Immature natural killer cell (primary cell): ENCODE measurements at regions not wholly inside any gene's neighbourhood (a gene's known extent, or its start where the extent isn't known, plus 50 kb on each side); places are given as distances from the start of the nearest gene placed in this dataset.

Experiments used
- DNase-seq, 3 donors: peaks; one replicate each; pipeline ENCODE4 v3.0.0; 2022; ENCODE audit warnings: mixed read lengths in 1 of 3
- H3K27ac Mint-ChIP-seq, 6 donors: one replicate each; pipeline ENCODE4 v1.8.0; 2020; ENCODE audit warnings: mixed read lengths in 6 of 6, mild to moderate bottlenecking in 5 of 6, inconsistent platforms in 4 of 6, moderate library complexity in 3 of 6
- H3K27me3 Mint-ChIP-seq, 3 donors: one replicate each; pipeline ENCODE4 v1.8.0; 2020 to 2021; ENCODE audit warnings: low read depth in 3 of 3, mild to moderate bottlenecking in 3 of 3, mixed read lengths in 3 of 3, moderate library complexity in 3 of 3, inconsistent platforms in 1 of 3
- H3K36me3 Mint-ChIP-seq, 3 donors: one replicate each; pipeline ENCODE4 v1.8.0; 2020; ENCODE audit warnings: mixed read lengths in 3 of 3, inconsistent platforms in 2 of 3, mild to moderate bottlenecking in 2 of 3
- H3K4me1 Mint-ChIP-seq, 2 donors: one replicate each; pipeline ENCODE4 v1.8.0; 2020; ENCODE audit warnings: inconsistent platforms in 2 of 2, mild to moderate bottlenecking in 2 of 2, mixed read lengths in 2 of 2, moderate library complexity in 1 of 2
- H3K4me3 Mint-ChIP-seq, 5 donors: one replicate each; pipeline ENCODE4 v1.8.0; 2020; ENCODE audit warnings: mild to moderate bottlenecking in 5 of 5, mixed read lengths in 5 of 5, inconsistent platforms in 3 of 5, moderate library complexity in 3 of 5
- H3K9me3 Mint-ChIP-seq, 6 donors: one replicate each; pipeline ENCODE4 v1.8.0; 2020; ENCODE audit warnings: mild to moderate bottlenecking in 6 of 6, mixed read lengths in 6 of 6, inconsistent platforms in 4 of 6, moderate library complexity in 3 of 6

DNA sequence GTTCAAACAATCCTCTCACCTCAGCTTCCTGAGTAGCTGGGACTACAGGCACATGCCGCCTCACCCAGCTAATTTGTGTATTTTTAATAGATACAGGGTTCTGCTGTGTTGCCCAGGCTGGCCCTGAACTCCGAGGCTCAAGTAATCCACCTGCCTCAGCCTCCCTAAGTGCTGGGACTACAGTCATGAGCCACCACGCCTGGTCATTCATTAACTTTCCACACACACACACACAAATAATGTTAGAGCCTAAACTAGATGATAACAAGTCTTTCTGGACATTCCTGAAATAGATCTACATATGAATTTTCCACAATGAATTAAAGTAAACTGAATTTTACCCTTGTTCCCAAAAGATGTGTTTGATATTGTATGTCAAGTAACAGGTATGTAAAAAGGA lies 776.0 kb downstream of the GALC start:
- no peak overlapping the region for H3K27ac Mint-ChIP-seq
- peaks cover 13 to 60% (median 29%) of the 10 kb centered on the region in 6 donors for H3K9me3 Mint-ChIP-seq
- H3K27me3 Mint-ChIP-seq = no peaks in the 10 kb centered on the region
- peaks cover 0 to 4% (median 0%) of the 10 kb centered on the region in 3 donors for H3K36me3 Mint-ChIP-seq
- no peaks in the 10 kb centered on the region for H3K4me1 Mint-ChIP-seq
- no peak for DNase-seq
- no peak overlapping the region for H3K4me3 Mint-ChIP-seq

DNA sequence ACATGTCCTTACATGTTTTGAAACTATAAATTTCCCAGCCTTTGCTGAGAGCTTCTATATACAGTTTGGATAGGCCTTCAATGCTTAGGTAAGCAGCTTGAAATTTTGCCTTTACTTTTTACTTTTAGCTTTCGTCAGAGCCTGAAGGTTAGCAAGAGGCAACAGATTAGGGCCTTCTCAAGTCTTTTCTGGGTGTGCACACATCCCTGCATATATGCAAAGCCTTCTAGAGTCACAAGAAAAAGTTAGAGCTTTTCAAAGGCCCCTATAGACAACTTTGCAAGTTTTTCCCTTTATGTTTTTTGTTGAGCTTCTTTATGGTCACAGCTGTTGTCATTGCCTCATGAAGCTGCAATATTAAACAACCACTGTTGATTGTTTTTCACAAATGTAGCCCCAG lies 778.4 kb downstream of the GALC start:
- peaks cover 0 to 4% (median 0%) of the 10 kb centered on the region in 3 donors for H3K36me3 Mint-ChIP-seq
- no peak overlapping the region for H3K4me3 Mint-ChIP-seq
- H3K27ac Mint-ChIP-seq = no peak overlapping the region
- peaks cover 7 to 48% (median 23%) of the 10 kb centered on the region in 6 donors for H3K9me3 Mint-ChIP-seq
- no peaks in the 10 kb centered on the region for H3K27me3 Mint-ChIP-seq
- DNase-seq = no peak
- H3K4me1 Mint-ChIP-seq = no peaks in the 10 kb centered on the region

DNA sequence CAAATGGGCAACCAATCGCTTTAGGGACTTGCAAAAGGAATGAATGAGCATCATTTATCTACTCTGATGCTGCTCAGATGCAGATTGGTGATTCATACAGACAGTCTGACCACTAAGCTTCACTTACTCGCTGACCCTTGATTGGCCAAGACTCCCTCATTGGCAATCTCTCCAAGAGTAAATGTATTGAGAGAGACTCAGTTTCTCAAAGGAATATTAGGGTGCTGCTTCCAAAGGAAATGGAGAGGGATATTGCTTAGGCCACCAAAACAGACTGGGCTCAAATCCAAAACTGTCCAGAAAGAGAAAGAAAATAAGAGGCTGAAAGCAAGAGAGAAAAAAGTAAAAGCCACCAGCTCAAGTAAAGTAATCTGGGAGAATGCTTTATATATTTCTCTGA lies 785.2 kb downstream of the GALC start:
- no peak overlapping the region for H3K4me3 Mint-ChIP-seq

DNA sequence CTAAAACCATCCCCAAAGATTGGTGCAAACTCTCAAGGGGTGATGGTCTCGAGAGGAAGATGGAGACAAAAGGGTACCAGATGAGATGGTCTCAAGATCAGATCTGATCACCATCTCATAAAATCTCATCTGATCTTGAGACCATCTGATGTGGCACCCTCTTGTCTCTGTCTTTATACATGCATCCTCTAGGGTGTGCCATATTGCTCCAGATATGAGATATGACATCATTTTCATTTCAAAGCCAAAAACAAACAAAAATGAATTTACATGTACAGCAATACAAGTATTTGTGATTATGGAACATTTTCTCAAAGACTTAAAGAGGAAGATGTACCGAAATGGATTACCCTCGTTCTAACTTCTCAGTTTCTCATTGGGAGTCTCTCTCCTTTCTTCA lies 787.2 kb downstream of the GALC start:
- Mint-ChIP-seq H3K36me3 (no peaks in the 10 kb centered on the region), H3K27ac (no peak overlapping the region), H3K4me1 (no peaks in the 10 kb centered on the region), H3K9me3 (peaks cover 9 to 24% (median 14%) of the 10 kb centered on the region in 6 donors), H3K4me3 (no peak overlapping the region), H3K27me3 (no peaks in the 10 kb centered on the region)
- DNase-seq = no peak

More for the DNA sequence above, 785.2 kb downstream of the GALC start:
- H3K27ac Mint-ChIP-seq = no peak overlapping the region
- H3K4me1 Mint-ChIP-seq = no peaks in the 10 kb centered on the region
- no peaks in the 10 kb centered on the region for H3K36me3 Mint-ChIP-seq
- H3K27me3 Mint-ChIP-seq = no peaks in the 10 kb centered on the region
- DNase-seq = no peak
- H3K9me3 Mint-ChIP-seq = peaks cover 6 to 24% (median 14%) of the 10 kb centered on the region in 6 donors

DNA sequence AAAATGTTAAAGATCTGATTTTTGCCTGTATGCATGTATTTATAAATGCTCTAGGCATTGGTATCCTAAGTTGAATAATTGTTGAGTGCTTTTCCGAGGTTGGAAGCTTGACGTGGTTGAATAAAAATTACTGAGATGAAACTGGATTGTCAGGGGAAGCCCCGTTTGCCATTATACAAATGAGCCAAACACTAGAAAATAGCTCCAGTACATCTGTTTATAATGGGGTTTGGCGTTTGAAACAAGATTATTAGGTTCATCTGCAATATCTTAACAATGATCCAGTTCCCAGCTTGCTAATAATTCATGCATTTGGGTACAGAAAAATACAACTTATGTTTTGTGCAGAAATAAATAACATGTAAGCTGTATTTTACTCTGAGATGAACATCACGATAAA lies 789.6 kb downstream of the GALC start:
- DNase-seq = no peak
- Mint-ChIP-seq H3K27ac (no peak overlapping the region), H3K4me3 (no peak overlapping the region), H3K27me3 (no peaks in the 10 kb centered on the region), H3K4me1 (no peaks in the 10 kb centered on the region), H3K36me3 (no peaks in the 10 kb centered on the region), H3K9me3 (peaks cover 4 to 22% (median 12%) of the 10 kb centered on the region in 6 donors)

DNA sequence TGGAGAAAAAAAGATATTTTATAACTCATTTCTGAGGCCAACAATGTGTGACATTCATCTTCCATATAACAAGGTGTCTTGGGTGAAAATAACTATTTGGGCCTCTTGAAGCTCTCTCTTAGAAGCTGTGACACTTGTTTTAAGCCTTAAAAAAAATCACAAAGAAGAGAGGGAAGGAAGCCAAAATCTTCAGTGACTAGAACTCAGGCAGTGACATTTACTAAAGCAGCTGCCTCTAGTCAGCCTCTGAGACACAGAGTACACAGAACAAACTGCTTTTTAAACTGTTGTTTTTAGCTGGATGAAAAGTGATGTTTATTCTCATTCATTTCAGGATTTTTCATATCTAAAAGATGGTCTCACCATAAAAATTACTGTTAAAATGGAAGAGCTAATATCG lies 793.6 kb downstream of the GALC start:
- no peak for DNase-seq
- Mint-ChIP-seq H3K27me3 (no peaks in the 10 kb centered on the region), H3K4me1 (no peaks in the 10 kb centered on the region), H3K4me3 (no peak overlapping the region), H3K36me3 (no peaks in the 10 kb centered on the region), H3K27ac (no peak overlapping the region), H3K9me3 (peaks cover 8 to 30% (median 10%) of the 10 kb centered on the region in 6 donors)

DNA sequence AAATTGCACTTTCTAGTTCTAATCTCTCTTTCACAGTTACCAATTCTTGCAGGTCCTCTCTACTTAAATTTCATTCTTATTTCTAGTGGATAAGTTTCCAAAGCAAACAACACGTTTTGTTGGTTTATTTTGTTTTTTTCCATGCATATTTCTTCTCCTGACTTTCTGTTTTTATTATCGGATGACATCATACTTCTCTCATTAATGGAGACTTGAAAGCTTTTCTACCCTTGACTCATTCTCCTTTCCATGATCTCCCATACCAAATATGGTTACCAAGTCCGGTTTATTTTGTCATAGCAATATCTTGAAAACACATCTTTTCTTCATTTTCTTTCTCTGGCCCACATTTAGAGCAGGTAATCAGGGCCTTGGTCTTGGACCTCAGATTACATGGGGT lies 796.5 kb downstream of the GALC start:
- no peak for DNase-seq
- Mint-ChIP-seq H3K4me3 (no peak overlapping the region), H3K4me1 (no peaks in the 10 kb centered on the region), H3K27ac (no peak overlapping the region), H3K9me3 (peaks cover 9 to 46% (median 14%) of the 10 kb centered on the region in 6 donors), H3K27me3 (no peaks in the 10 kb centered on the region), H3K36me3 (no peaks in the 10 kb centered on the region)

DNA sequence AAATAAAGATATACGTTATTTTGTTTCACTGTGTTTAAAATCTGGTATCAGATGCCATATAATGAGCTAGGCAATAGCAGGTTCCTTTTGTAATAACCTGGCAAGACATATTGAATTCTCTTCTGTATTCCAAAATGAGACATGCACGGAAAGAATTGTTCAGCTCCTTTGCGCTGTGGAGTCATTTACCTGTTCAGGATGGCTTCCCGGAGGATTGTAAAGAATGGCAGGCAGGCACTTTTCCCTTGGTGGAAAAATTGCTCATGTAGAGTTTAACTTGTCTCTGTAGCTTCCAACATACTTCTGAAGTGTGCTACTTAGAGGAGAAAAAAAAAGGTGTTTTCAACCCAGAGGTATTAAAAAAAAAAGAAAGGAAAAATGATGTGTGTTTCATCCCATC lies 805.2 kb downstream of the GALC start:
- H3K27me3 Mint-ChIP-seq = no peaks in the 10 kb centered on the region
- H3K4me1 Mint-ChIP-seq = no peaks in the 10 kb centered on the region
- DNase-seq = no peak
- H3K36me3 Mint-ChIP-seq = no peaks in the 10 kb centered on the region
- no peak overlapping the region for H3K27ac Mint-ChIP-seq
- H3K4me3 Mint-ChIP-seq = no peak overlapping the region
- peaks cover 14 to 66% (median 32%) of the 10 kb centered on the region in 6 donors for H3K9me3 Mint-ChIP-seq

DNA sequence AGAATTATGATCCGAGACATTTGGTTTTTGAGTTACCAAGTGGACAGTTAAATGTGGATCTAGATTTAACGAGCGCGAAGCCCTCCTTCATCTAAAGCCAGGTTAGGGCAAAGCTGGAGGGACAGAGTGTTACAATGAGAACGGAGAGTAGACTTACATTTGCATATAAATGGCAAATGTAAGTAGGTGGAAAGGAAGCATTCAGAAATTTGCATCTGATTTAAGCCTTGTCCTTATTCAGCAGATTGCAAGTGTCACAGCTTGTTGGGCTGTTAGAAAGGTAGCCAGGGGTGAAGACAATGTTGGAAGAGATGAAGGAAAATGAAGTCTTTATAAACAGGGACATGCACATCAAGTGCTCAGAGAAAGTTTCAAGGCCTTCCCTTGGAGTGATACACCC lies 806.2 kb downstream of the GALC start:
- H3K36me3 Mint-ChIP-seq = no peaks in the 10 kb centered on the region
- no peak overlapping the region for H3K4me3 Mint-ChIP-seq
- no peak for DNase-seq
- H3K4me1 Mint-ChIP-seq = no peaks in the 10 kb centered on the region
- H3K9me3 Mint-ChIP-seq = peaks cover 9 to 58% (median 26%) of the 10 kb centered on the region in 6 donors
- H3K27ac Mint-ChIP-seq = no peak overlapping the region
- no peaks in the 10 kb centered on the region for H3K27me3 Mint-ChIP-seq

DNA sequence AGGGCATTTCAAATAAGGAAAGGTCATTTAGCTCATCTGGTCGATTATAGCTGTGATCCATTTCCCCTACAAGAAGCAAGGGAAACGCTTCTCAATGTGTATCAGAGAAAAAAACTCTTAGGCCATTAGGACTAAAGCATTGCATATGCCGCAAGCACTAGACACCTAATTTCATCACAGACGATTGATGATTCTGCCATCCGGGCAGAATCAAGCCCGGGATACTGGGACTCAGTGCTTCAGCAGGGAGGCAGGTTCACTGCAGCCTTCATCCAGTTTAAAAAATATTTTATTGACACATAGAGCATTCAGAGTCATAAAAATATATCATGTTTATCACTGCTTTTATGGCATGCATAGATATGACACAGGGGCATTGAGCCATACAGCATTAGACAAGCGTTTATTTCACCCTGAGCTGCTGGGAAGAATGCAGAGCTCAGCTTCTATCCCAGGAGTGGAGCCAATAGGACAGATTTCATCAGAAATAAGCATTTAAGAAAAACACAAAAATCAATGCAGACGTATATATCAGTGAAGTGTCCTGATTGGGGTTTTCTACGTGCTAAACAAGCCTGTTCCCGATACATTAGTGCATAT lies 806.9 kb downstream of the GALC start:
- DNase-seq = no peak
- H3K36me3 Mint-ChIP-seq = no peaks in the 10 kb centered on the region
- no peaks in the 10 kb centered on the region for H3K4me1 Mint-ChIP-seq
- H3K27ac Mint-ChIP-seq = no peak overlapping the region
- H3K27me3 Mint-ChIP-seq = no peaks in the 10 kb centered on the region
- peaks cover 9 to 51% (median 24%) of the 10 kb centered on the region in 6 donors for H3K9me3 Mint-ChIP-seq
- H3K4me3 Mint-ChIP-seq = no peak overlapping the region

DNA sequence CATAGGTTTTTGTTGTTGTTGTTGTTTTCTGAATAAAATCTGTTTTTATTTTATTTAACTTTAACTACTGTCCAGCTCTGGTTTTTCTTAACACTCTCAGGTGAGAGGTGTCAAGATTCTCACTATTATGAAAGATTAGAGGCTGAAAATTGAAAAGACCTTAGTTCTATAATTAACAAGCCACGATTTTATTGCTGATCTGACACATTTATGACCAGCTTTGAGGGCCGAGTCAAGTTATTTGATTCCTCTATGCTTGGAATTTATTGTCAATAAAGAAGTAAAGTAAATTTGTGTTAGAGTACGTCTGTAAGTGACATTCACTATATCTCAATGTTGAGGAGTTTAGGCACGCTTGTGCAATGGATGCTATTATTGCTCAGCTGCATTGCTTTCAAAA lies 808.8 kb downstream of the GALC start:
- Mint-ChIP-seq H3K4me3 (no peak overlapping the region), H3K4me1 (no peaks in the 10 kb centered on the region), H3K27me3 (peaks cover 0 to 2% (median 0%) of the 10 kb centered on the region in 3 donors), H3K27ac (no peak overlapping the region), H3K9me3 (peaks cover 8 to 47% (median 20%) of the 10 kb centered on the region in 6 donors), H3K36me3 (no peaks in the 10 kb centered on the region)
- no peak for DNase-seq

DNA sequence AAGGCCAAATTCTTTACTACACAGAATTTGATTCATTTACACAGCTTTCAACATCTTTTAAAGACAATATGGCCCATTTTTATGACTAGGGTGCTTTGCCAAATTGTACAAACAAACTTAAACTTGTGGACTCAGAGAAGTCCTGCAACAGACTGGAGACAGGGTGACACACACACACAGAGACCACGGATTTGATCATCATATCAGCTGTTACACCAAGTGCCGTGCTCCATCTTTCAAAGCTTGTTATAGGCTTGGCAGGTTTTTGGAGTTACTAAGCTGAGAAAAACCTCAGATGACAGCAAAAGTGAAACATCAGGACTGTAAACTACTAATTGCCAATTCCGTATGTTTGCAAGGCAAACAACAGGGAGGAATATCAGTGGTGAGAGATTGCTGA lies 811.7 kb downstream of the GALC start:
- DNase-seq = no peak
- no peak overlapping the region for H3K27ac Mint-ChIP-seq
- H3K4me1 Mint-ChIP-seq = no peaks in the 10 kb centered on the region
- H3K36me3 Mint-ChIP-seq = no peaks in the 10 kb centered on the region
- H3K27me3 Mint-ChIP-seq = peaks cover 0 to 2% (median 0%) of the 10 kb centered on the region in 3 donors
- H3K4me3 Mint-ChIP-seq = no peak overlapping the region
- H3K9me3 Mint-ChIP-seq = peaks cover 7 to 34% (median 20%) of the 10 kb centered on the region in 6 donors

DNA sequence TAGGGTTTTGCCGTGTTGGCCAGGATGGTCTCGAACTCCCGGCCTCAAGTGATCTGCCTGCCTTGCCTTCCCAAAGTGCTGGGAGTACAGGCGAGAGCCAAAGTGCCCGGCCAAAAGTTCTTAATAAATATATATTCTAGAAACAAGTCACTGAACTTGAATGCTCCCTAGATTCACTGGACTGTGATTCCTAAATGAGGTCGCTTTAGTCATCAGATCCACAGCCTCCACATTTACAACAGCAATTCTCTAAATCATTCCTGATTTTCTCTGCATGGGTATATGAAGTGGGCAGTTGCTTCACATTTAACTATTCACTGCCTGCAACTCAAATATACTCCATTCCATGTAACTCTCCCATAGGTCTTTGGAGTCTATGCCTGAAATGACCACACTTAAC lies 813.0 kb downstream of the GALC start:
- Mint-ChIP-seq H3K27me3 (peaks cover 0 to 2% (median 0%) of the 10 kb centered on the region in 3 donors), H3K36me3 (no peaks in the 10 kb centered on the region), H3K9me3 (peaks cover 5 to 37% (median 17%) of the 10 kb centered on the region in 6 donors), H3K4me3 (no peak overlapping the region), H3K4me1 (no peaks in the 10 kb centered on the region), H3K27ac (no peak overlapping the region)
- DNase-seq = no peak

DNA sequence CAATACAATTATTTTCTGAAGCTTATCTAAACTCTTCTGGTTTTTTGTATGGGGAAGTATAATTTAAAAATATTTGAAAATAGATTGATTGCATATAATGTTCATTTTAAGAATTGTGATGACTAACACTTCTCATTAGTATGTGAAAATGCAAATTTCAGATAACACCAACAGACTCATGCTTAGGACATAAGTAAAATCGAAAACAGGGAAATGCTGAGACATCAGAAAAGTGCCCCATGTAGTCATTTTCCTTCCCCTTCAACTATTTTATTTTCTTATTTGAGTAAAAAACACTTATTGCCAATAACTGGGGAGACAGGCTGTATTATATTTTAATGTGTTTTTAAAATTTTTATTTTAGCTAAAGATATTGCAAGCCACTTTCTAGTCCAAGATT lies 814.7 kb downstream of the GALC start:
- no peaks in the 10 kb centered on the region for H3K4me1 Mint-ChIP-seq
- no peak for DNase-seq
- H3K4me3 Mint-ChIP-seq = no peak overlapping the region
- H3K36me3 Mint-ChIP-seq = no peaks in the 10 kb centered on the region
- H3K27ac Mint-ChIP-seq = no peak overlapping the region
- peaks cover 0 to 2% (median 0%) of the 10 kb centered on the region in 3 donors for H3K27me3 Mint-ChIP-seq
- peaks cover 2 to 32% (median 13%) of the 10 kb centered on the region in 6 donors for H3K9me3 Mint-ChIP-seq

DNA sequence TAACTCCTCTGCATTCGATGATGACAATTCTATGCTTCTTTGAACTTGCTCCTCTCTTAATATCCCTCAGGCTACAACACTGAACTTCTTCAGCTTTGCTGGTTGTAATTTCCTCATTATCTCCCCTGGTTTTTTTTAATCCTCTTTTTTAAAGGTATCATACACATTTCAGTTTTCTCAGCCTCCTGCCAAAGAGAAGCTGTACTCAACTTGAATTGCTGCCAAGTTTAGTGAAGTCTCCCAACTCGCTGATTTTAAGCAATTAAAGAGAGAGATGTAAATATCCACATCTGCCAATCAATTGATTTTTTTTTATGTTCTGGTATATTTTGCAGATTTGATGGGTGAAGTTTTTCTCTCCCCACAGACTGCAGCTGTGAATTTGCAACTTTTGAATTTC lies 817.8 kb downstream of the GALC start:
- Mint-ChIP-seq H3K27ac (no peak overlapping the region), H3K4me3 (no peak overlapping the region), H3K27me3 (peaks cover 0 to 1% (median 0%) of the 10 kb centered on the region in 3 donors), H3K36me3 (no peaks in the 10 kb centered on the region), H3K4me1 (no peaks in the 10 kb centered on the region), H3K9me3 (peaks cover 2 to 39% (median 19%) of the 10 kb centered on the region in 6 donors)
- DNase-seq = no peak
